ENCODE measurements at regions not wholly inside any gene's neighbourhood (a gene's known extent, or its start where the extent isn't known, plus 50 kb on each side); places are given as distances from the start of the nearest gene placed in this dataset.

DNA sequence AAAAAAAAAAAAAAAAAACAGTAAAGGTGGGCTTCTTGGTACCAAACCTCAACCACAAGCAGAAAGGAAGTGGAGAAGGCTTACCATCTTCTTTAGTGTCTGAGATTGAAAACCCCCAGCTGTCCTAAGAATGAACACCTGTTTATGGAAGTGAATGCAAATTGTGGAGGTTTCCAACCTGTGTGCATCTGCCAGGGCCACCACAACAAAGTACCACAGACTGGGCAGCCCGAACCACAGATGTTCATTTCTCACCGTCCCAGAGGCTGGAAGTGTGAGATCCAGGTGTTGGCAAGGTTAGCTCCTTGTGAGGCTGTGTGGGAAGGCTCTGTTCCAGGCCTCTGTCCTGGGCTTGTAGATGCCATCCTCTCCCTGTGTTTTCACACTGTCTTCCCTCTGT, 348.7 kb downstream of the SETD4 start:
- TF ChIP-seq POLR2A (IDR thresholded peaks at IDR 0.05; ENCODE audit: low read length), result no peak
- no peak for TF ChIP-seq EP300 (IDR thresholded peaks at IDR 0.05)
- no peak for TF ChIP-seq NR3C1 (IDR thresholded peaks at IDR 0.05)
- TF ChIP-seq, protein P1, sequence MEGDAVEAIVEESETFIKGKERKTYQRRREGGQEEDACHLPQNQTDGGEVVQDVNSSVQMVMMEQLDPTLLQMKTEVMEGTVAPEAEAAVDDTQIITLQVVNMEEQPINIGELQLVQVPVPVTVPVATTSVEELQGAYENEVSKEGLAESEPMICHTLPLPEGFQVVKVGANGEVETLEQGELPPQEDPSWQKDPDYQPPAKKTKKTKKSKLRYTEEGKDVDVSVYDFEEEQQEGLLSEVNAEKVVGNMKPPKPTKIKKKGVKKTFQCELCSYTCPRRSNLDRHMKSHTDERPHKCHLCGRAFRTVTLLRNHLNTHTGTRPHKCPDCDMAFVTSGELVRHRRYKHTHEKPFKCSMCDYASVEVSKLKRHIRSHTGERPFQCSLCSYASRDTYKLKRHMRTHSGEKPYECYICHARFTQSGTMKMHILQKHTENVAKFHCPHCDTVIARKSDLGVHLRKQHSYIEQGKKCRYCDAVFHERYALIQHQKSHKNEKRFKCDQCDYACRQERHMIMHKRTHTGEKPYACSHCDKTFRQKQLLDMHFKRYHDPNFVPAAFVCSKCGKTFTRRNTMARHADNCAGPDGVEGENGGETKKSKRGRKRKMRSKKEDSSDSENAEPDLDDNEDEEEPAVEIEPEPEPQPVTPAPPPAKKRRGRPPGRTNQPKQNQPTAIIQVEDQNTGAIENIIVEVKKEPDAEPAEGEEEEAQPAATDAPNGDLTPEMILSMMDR (IDR thresholded peaks at IDR 0.05), result no peak
- no peak for TF ChIP-seq NFE2L2 (conservative IDR thresholded peaks at IDR 0.05; ENCODE audit: low read length)
- no peak for TF ChIP-seq RNF2 (IDR thresholded peaks at IDR 0.05; ENCODE audit: borderline replicate concordance, low read depth)

Measured in A549 (cell line).